ENCODE measurements at regions not wholly inside any gene's neighbourhood (a gene's known extent, or its start where the extent isn't known, plus 50 kb on each side); places are given as distances from the start of the nearest gene placed in this dataset.

DNA sequence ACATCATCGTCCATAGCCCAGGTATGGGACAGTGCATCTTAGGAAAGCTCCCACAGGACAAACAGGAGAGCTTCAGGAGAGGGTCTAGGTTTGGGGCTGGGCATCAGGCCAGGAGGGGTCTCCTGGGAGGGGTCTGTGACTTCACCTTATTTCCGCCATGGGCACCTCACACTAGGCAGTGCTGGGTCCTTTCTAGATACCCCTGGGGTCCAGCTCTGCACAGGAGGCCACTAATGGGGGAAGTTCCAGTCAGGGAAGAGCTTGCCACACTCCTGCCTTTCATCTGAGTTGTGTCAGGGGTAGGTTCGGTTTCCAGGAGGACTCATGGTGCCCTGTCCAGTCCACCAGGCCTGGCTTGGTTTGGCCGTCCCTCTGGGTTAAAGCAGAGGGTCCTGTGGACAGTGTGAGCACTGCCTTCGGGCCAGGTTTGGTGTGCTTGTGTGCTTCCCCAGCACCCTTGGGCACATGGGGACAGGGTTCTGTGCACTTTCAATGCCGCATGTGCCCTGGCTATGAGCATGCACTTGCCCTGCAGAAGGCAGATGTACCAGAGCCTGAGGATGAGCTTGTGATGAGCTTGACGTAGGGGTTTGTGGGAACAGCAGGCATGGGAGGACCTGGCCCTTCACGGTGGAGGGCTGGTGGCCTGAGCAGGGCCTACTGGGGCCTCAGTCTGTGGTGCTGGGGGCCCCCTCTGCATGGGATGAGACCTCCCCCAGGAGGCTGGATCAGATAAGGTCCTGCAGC is 377.7 kb upstream of the NUPR2 start:
- no peaks in the 10 kb centered on the region for H3K36me3 ChIP-seq
- peaks cover 14% of the 10 kb centered on the region for H3K9me3 ChIP-seq (ENCODE audit: severe bottlenecking)
- H3K4me3 ChIP-seq (ENCODE audit: low read depth, low read length) = no peak overlapping the region
- no peak overlapping the region for H3K27ac ChIP-seq
- no peak for DNase-seq
- TF ChIP-seq, protein P1, sequence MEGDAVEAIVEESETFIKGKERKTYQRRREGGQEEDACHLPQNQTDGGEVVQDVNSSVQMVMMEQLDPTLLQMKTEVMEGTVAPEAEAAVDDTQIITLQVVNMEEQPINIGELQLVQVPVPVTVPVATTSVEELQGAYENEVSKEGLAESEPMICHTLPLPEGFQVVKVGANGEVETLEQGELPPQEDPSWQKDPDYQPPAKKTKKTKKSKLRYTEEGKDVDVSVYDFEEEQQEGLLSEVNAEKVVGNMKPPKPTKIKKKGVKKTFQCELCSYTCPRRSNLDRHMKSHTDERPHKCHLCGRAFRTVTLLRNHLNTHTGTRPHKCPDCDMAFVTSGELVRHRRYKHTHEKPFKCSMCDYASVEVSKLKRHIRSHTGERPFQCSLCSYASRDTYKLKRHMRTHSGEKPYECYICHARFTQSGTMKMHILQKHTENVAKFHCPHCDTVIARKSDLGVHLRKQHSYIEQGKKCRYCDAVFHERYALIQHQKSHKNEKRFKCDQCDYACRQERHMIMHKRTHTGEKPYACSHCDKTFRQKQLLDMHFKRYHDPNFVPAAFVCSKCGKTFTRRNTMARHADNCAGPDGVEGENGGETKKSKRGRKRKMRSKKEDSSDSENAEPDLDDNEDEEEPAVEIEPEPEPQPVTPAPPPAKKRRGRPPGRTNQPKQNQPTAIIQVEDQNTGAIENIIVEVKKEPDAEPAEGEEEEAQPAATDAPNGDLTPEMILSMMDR (IDR thresholded peaks at IDR 0.05; ENCODE audit: low read depth, low read length) = no peak
- no peaks in the 10 kb centered on the region for H3K27me3 ChIP-seq (ENCODE audit: insufficient read depth, low read depth, severe bottlenecking)

DNA sequence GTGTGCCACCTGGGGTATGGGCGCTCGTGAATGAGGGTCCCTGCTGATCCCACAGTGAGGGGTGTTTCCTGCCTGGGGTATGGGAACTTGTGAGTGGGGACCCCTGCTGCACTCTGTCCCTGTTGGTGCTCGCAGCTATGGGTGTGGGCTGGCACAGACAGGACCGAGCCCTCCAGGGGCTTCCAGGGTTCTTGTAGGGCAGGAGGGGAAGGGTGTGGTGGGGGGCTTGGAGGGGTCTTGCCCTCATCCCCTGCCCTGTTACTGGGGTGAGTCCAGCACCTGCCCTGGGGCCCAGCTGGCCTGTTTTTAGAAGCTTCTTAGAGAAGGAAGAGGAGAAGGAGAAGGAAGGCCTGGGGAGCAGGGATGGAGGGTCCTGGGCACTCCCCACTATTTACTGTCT is 377.0 kb upstream of the NUPR2 start:
- peaks cover 14% of the 10 kb centered on the region for H3K9me3 ChIP-seq (ENCODE audit: severe bottlenecking)
- TF ChIP-seq, protein P1 (IDR thresholded peaks at IDR 0.05; ENCODE audit: low read depth, low read length) = no peak
- H3K27ac ChIP-seq = no peak overlapping the region
- H3K36me3 ChIP-seq = no peaks in the 10 kb centered on the region
- H3K4me3 ChIP-seq (ENCODE audit: low read depth, low read length) = no peak overlapping the region
- DNase-seq = no peak
- no peaks in the 10 kb centered on the region for H3K27me3 ChIP-seq (ENCODE audit: insufficient read depth, low read depth, severe bottlenecking)

DNA sequence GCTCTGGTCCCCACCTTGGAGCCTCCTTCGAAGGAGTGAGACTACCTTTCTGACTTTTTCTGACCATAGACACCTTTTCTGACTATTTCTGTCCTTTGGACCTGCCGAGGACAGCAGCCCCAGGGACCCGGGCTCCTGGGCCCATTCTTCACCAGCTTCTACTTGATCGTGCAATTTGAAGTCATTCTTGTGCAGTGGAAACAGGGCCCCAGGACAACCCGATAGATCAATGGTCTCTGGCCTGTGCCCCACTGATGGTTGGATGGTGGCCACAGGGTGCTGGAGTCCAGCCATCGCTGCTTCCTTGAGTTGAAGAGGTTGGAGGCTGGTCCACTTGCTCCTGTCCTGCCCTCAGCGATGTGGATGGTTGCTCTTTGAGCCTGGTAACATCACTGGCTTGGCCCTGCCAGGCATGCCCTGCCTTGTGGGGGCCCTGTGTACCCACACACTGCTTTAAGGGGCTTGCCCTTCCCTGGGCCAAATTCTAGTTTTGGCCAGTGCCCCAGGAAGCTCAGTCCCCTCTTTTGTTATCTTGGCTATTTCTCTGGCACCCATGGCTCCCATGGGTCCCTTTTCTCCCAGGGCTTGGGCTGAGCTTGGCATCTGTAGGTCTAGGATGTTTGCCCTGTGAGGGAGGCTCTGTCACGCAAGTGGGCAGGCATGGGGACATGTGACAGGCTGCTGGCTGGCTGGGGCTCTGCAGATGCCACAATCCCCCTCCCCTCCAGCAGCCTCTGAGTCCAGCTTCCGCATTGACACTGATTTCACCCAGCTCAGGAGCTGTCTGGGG is 375.6 kb upstream of the NUPR2 start:
- H3K36me3 ChIP-seq = no peaks in the 10 kb centered on the region
- DNase-seq = no peak
- H3K27ac ChIP-seq = no peak overlapping the region
- no peaks in the 10 kb centered on the region for H3K27me3 ChIP-seq (ENCODE audit: insufficient read depth, low read depth, severe bottlenecking)
- H3K4me3 ChIP-seq (ENCODE audit: low read depth, low read length) = no peak overlapping the region
- peaks cover 14% of the 10 kb centered on the region for H3K9me3 ChIP-seq (ENCODE audit: severe bottlenecking)
- TF ChIP-seq, protein P1 (IDR thresholded peaks at IDR 0.05; ENCODE audit: low read depth, low read length) = no peak

DNA sequence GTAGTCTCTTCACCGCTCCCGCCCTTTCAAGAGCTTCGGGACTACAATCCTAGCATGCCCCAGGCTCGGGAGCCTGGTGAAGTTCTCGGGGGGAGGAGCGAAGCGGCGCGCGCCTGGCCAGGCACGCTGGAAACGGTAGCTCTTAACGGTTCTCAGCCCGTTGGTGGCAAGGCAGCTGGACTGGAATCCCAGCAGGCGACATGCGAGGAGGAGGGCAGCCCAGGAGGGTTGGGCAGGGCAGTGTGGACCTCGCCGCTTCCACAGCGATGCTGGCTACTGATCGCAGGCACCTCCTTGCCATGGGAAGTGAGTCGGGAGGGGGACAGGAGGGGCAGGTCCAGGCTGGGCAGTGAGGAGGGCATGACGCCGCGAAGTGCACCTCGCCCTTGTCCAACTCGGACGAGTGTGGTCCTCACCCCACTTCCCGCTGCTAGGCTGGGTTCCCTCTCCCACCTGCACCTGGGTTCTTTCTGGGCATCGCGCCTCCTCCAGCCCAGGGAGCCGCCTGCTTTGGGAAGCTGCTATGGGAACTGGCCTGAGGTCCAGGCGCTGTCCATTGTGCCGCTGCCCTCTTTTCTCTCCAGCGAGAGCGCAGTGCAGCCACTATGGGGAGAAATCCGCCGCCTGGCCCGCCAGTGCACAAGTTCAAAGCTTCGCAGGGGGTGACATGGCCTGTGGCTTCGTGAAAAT is 367.8 kb upstream of the NUPR2 start:
- H3K36me3 ChIP-seq = no peaks in the 10 kb centered on the region
- H3K9me3 ChIP-seq (ENCODE audit: severe bottlenecking) = peaks cover 8% of the 10 kb centered on the region
- no peak overlapping the region for H3K4me3 ChIP-seq (ENCODE audit: low read depth, low read length)
- H3K27ac ChIP-seq = no peak overlapping the region
- H3K27me3 ChIP-seq (ENCODE audit: insufficient read depth, low read depth, severe bottlenecking) = no peaks in the 10 kb centered on the region
- no peak for DNase-seq
- TF ChIP-seq, protein P1 (IDR thresholded peaks at IDR 0.05; ENCODE audit: low read depth, low read length) = no peak

DNA sequence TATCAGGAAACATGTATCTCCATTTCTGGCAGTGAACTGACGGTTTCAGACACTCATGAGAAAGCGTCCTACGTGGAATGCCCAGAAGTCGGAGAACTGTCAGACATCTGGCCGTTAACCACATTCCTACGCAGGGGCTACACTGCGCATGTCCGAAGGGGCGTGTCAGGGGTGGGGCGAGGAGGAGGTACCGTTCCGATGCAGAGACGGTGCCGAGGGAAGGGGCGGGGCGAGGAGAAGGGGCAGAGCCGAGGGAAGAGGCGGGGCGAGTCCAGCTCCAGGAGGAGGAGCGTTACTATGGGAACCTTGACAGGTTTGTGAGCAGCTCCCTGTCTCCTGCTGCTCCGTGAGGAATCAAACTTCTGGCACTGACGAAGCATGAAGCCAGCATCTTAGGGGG is 366.9 kb upstream of the NUPR2 start:
- TF ChIP-seq, protein P1 (IDR thresholded peaks at IDR 0.05; ENCODE audit: low read depth, low read length) = no peak

More for the DNA sequence above, 366.9 kb upstream of the NUPR2 start:
- no peak for DNase-seq
- no peaks in the 10 kb centered on the region for H3K36me3 ChIP-seq
- H3K4me3 ChIP-seq (ENCODE audit: low read depth, low read length) = no peak overlapping the region
- peaks cover 8% of the 10 kb centered on the region for H3K9me3 ChIP-seq (ENCODE audit: severe bottlenecking)
- no peaks in the 10 kb centered on the region for H3K27me3 ChIP-seq (ENCODE audit: insufficient read depth, low read depth, severe bottlenecking)
- no peak overlapping the region for H3K27ac ChIP-seq
